ENCODE measurements at regions not wholly inside any gene's neighbourhood (a gene's known extent, or its start where the extent isn't known, plus 50 kb on each side); places are given as distances from the start of the nearest gene placed in this dataset.

DNA sequence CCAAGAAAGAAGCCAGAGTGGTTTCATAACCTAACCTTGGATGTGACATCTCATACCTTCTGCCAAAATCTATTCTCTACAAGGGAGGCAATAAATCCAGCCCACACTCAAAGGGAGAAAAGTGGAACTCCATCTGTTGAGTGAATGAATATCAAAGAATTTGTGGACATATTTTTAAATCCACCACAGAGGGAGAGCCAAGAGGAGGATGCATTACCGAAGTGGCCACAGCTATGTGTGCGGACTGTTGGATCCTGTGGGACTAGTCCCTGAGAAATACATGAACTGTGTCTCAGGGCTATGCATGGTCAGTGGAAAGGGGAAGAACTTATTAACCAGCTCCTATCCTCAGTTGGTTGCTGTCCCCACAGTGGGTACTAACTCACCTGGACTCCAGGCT is 273.9 kb downstream of the NUAK1 start:
- DNase-seq (ENCODE audit: low spot score) = no peak
- TF ChIP-seq, protein P1, sequence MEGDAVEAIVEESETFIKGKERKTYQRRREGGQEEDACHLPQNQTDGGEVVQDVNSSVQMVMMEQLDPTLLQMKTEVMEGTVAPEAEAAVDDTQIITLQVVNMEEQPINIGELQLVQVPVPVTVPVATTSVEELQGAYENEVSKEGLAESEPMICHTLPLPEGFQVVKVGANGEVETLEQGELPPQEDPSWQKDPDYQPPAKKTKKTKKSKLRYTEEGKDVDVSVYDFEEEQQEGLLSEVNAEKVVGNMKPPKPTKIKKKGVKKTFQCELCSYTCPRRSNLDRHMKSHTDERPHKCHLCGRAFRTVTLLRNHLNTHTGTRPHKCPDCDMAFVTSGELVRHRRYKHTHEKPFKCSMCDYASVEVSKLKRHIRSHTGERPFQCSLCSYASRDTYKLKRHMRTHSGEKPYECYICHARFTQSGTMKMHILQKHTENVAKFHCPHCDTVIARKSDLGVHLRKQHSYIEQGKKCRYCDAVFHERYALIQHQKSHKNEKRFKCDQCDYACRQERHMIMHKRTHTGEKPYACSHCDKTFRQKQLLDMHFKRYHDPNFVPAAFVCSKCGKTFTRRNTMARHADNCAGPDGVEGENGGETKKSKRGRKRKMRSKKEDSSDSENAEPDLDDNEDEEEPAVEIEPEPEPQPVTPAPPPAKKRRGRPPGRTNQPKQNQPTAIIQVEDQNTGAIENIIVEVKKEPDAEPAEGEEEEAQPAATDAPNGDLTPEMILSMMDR (IDR thresholded peaks at IDR 0.05; ENCODE audit: extremely low read depth, missing control alignments) = no peak

DNA sequence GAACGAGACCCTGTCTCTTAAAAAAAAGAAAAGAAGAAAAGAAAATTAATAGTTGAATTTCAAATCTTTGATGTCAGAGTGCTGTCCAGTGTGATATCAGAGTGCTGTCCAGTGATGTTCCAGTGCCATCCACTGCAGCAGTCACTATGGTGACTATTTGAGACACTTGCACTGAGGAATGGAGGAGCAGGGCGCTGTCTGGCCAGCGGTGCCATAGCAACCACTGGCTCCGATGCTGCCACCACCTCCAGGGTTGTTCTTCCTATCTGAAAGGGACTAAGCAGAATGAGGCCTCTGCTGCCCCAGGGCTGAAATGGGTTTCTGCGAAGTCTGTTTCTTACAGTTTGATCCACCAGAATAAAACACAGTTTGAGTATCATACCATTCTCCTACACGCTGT is 272.9 kb downstream of the NUAK1 start:
- TF ChIP-seq, protein P1 (IDR thresholded peaks at IDR 0.05; ENCODE audit: extremely low read depth, missing control alignments) = no peak
- DNase-seq (ENCODE audit: low spot score) = no peak

DNA sequence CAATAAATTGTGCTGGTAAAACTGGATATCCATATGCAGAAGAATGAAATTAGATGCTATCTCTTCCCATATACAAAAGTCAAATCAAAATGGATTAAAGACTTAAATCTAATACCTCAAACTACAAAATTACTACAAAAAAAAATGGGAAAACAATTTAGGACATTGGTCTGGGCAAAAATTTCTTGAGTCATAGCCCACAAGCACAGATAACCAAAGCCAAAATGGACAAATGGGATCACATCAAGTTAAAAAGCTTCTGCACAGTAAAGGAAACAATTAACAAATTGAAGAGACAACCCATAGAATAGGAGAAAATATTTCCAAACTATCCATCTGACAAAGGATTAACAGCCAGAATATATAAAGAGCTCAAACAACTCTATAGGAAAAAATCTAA is 264.6 kb downstream of the NUAK1 start:
- TF ChIP-seq, protein P1 (IDR thresholded peaks at IDR 0.05; ENCODE audit: extremely low read depth, missing control alignments) = no peak
- DNase-seq (ENCODE audit: low spot score) = no peak

DNA sequence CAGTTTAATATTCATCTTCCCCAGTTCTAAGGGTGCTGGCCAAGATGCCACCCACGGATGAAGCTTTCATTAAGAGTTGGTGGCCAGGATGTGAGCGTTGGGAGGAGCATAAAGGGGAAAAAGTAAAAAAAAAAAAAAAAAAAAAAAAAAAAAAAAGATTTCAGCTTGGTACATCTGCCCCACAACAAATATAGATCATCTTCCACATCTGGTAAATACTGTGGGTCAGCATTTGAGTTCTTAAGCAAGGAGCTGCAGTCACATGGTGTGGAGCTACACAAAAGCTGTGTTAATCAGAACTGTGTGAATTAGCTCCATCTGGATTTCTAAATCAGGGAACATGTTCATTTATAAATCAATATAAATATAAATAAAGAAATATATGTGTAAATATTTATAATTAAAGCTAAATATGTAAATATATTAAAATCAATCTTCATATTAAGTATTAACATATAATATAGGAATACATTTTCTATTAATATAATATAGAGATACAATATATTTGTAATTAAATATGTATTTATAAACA is 262.3 kb downstream of the NUAK1 start:
- DNase-seq (ENCODE audit: low spot score) = no peak

DNA sequence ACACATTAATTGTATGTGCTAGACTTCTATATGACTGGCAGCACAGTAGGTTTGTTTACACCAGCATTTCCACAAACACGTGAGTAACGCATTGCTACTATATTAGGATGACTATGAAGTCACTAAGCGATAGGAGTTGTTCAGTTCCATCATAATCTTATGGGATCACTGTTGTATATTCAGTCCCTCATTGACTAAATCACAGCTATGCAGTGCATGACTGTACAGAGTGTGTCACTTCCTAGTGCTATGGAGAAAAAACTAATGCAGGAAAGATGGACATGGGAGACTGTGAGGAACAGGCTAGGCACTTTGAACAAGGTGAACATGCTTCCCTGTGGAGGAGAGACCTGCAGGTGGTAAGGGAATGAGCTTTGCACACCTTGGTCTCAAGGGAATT is 259.8 kb downstream of the NUAK1 start:
- TF ChIP-seq, protein P1 (IDR thresholded peaks at IDR 0.05; ENCODE audit: extremely low read depth, missing control alignments) = no peak
- DNase-seq (ENCODE audit: low spot score) = no peak

More for the DNA sequence above, 262.3 kb downstream of the NUAK1 start:
- TF ChIP-seq, protein P1 (IDR thresholded peaks at IDR 0.05; ENCODE audit: extremely low read depth, missing control alignments) = no peak

DNA sequence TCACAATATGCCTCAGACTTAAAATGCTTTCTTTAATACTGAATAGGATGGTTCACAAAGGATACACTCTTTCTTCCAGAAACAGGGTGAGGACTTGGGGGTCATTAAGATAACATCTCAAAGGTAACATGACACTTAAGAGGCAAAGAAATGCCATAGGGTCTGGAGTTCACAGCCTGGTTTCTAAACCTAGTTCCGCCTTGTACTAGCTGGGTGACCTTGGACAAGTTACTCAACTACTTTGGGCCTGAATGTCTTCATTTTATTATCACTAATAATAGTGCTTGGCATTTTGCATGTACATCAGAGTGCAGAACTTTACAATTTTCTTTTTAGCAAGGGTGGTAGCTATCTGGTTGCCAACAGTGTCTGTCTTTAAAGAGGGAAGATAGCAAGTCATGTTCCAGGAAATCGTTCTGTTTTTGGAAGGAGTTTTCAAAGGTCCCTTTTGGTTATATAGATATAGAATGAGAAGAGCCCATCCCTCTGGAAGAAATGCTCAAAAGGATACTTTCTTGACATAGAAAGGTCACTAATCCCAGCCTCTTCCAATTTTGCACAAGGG is 257.8 kb downstream of the NUAK1 start:
- TF ChIP-seq, protein P1 (IDR thresholded peaks at IDR 0.05; ENCODE audit: extremely low read depth, missing control alignments) = no peak
- DNase-seq (ENCODE audit: low spot score) = no peak

DNA sequence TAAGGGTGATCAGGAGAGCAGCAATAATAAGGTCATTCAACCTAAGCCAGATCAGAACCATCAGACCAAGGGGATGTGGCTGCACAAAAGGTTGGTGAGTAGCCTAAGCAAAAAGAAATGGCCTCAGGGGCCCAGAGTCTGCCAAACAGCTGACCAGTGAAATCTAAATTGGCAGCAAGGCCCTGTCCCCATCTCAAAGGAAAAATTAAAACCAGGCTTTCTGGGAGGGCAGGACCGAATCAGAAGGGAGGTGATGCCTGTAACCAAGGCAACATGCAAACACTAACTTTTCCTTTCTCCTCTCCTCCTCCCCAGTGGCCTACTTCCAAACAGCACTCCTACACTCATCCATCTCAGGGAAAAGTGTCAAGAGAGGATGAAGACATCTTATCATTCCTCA is 256.4 kb downstream of the NUAK1 start:
- TF ChIP-seq, protein P1 (IDR thresholded peaks at IDR 0.05; ENCODE audit: extremely low read depth, missing control alignments) = no peak
- no peak for DNase-seq (ENCODE audit: low spot score)

Measured in GM20000 (cell line).